ENCODE measurements at regions not wholly inside any gene's neighbourhood (a gene's known extent, or its start where the extent isn't known, plus 50 kb on each side); places are given as distances from the start of the nearest gene placed in this dataset.
A peak's percentile ranks its signal among the peaks of the same experiment; 100 is the strongest.

GRCh38 chr2:224287531-224287930 lies 114.4 kb downstream of the FAM124B start:
- Mint-ChIP-seq H3K9me3 (ENCODE audit: unreplicated experiment) (no peaks in the 10 kb centered on the region), H3K27ac (ENCODE audit: unreplicated experiment) (no peak overlapping the region), H3K4me3 (ENCODE audit: unreplicated experiment) (no peak overlapping the region), H3K36me3 (ENCODE audit: unreplicated experiment) (no peaks in the 10 kb centered on the region), H3K4me1 (ENCODE audit: low read depth, unreplicated experiment) (no peaks in the 10 kb centered on the region), H3K27me3 (ENCODE audit: unreplicated experiment) (peaks cover 1% of the 10 kb centered on the region)
- no peak for DNase-seq
- TF ChIP-seq, protein P1, sequence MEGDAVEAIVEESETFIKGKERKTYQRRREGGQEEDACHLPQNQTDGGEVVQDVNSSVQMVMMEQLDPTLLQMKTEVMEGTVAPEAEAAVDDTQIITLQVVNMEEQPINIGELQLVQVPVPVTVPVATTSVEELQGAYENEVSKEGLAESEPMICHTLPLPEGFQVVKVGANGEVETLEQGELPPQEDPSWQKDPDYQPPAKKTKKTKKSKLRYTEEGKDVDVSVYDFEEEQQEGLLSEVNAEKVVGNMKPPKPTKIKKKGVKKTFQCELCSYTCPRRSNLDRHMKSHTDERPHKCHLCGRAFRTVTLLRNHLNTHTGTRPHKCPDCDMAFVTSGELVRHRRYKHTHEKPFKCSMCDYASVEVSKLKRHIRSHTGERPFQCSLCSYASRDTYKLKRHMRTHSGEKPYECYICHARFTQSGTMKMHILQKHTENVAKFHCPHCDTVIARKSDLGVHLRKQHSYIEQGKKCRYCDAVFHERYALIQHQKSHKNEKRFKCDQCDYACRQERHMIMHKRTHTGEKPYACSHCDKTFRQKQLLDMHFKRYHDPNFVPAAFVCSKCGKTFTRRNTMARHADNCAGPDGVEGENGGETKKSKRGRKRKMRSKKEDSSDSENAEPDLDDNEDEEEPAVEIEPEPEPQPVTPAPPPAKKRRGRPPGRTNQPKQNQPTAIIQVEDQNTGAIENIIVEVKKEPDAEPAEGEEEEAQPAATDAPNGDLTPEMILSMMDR (IDR thresholded peaks at IDR 0.05; ENCODE audit: partially characterized antibody, unreplicated experiment) = no peak

DNA sequence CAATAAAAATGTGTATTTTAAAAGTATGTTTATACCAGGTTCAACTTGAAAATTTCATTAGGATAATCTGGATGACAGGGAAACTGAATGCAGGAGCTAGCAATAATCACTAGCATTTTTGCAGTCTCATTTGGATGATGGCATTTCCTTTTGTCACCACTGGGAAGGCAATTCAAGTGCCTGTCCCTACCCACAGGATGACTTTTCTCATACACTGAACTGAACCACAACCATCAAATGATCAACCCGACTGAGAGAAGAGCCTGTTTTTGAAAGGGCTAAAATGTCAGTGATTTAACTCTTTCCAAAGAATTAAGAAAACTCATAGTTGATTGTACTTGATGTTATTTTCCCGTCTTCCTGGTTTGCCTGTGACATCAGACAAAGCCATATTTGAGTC lies 115.0 kb downstream of the FAM124B start:
- no peak for DNase-seq
- TF ChIP-seq, protein P1 (IDR thresholded peaks at IDR 0.05; ENCODE audit: partially characterized antibody, unreplicated experiment) = peak; percentile 32
- Mint-ChIP-seq H3K4me1 (ENCODE audit: low read depth, unreplicated experiment) (no peaks in the 10 kb centered on the region), H3K9me3 (ENCODE audit: unreplicated experiment) (no peaks in the 10 kb centered on the region), H3K36me3 (ENCODE audit: unreplicated experiment) (no peaks in the 10 kb centered on the region), H3K4me3 (ENCODE audit: unreplicated experiment) (no peak overlapping the region), H3K27me3 (ENCODE audit: unreplicated experiment) (peaks cover 1% of the 10 kb centered on the region), H3K27ac (ENCODE audit: unreplicated experiment) (no peak overlapping the region)

- TF ChIP-seq, protein P1 (IDR thresholded peaks at IDR 0.05; ENCODE audit: partially characterized antibody, unreplicated experiment) = peak; percentile 89
- H3K36me3 Mint-ChIP-seq (ENCODE audit: unreplicated experiment) = no peaks in the 10 kb centered on the region
- H3K27ac Mint-ChIP-seq (ENCODE audit: unreplicated experiment) = no peak overlapping the region
- peaks cover 2% of the 10 kb centered on the region for H3K9me3 Mint-ChIP-seq (ENCODE audit: unreplicated experiment)
- no peak for DNase-seq
- peaks cover 1% of the 10 kb centered on the region for H3K27me3 Mint-ChIP-seq (ENCODE audit: unreplicated experiment)
- H3K4me1 Mint-ChIP-seq (ENCODE audit: low read depth, unreplicated experiment) = no peaks in the 10 kb centered on the region
- H3K4me3 Mint-ChIP-seq (ENCODE audit: unreplicated experiment) = no peak overlapping the region
Observed at GRCh38 chr2:224284134-224284946, 117.6 kb downstream of the FAM124B start.

- peak; percentile 23 for DNase-seq
- H3K4me1 Mint-ChIP-seq (ENCODE audit: low read depth, unreplicated experiment) = no peaks in the 10 kb centered on the region
- no peaks in the 10 kb centered on the region for H3K36me3 Mint-ChIP-seq (ENCODE audit: unreplicated experiment)
- TF ChIP-seq, protein P1 (IDR thresholded peaks at IDR 0.05; ENCODE audit: partially characterized antibody, unreplicated experiment) = no peak
- H3K27ac Mint-ChIP-seq (ENCODE audit: unreplicated experiment) = no peak overlapping the region
- H3K27me3 Mint-ChIP-seq (ENCODE audit: unreplicated experiment) = peaks cover 1% of the 10 kb centered on the region
- no peak overlapping the region for H3K4me3 Mint-ChIP-seq (ENCODE audit: unreplicated experiment)
- H3K9me3 Mint-ChIP-seq (ENCODE audit: unreplicated experiment) = peaks cover 2% of the 10 kb centered on the region
Observed at GRCh38 chr2:224283466-224283965, 118.4 kb downstream of the FAM124B start.

GRCh38 chr2:224281374-224281773 lies 120.5 kb downstream of the FAM124B start:
- H3K36me3 Mint-ChIP-seq (ENCODE audit: unreplicated experiment) = no peaks in the 10 kb centered on the region
- TF ChIP-seq, protein P1 (IDR thresholded peaks at IDR 0.05; ENCODE audit: partially characterized antibody, unreplicated experiment) = no peak
- H3K9me3 Mint-ChIP-seq (ENCODE audit: unreplicated experiment) = peaks cover 2% of the 10 kb centered on the region
- no peaks in the 10 kb centered on the region for H3K4me1 Mint-ChIP-seq (ENCODE audit: low read depth, unreplicated experiment)
- H3K27me3 Mint-ChIP-seq (ENCODE audit: unreplicated experiment) = peaks cover 1% of the 10 kb centered on the region
- no peak overlapping the region for H3K4me3 Mint-ChIP-seq (ENCODE audit: unreplicated experiment)
- DNase-seq = no peak
- H3K27ac Mint-ChIP-seq (ENCODE audit: unreplicated experiment) = no peak overlapping the region

Measured in glutamatergic neuron (in vitro differentiated cells).